Natural killer cell treated with Interleukin-12 subunit alpha and Interleukin-12 subunit beta and Interleukin-15 and Interleukin-18, amount 100 ng/mL, for 72 hours (primary cell): ENCODE measurements at regions not wholly inside any gene's neighbourhood (a gene's known extent, or its start where the extent isn't known, plus 50 kb on each side); places are given as distances from the start of the nearest gene placed in this dataset.

Source experiments
- ATAC-seq, 2 donors: fragments of 150-1000 bp; cut with Tn5 transposase in 1 of 2; sonication (Bioruptor Pico), chemical (Tn5 transposase) in 1 of 2; 2 replicates each; pipeline ENCODE4 v1.10.0; 2021
- DNase-seq: peaks from one replicate; pipeline ENCODE4 v3.0.0; 2022; ENCODE audit warnings: low spot score
- H3K27ac Mint-ChIP-seq, 2 donors: 1 replicate in 1 of 2; 2 replicates in 1 of 2; pipeline ENCODE4 v1.8.0; 2022; ENCODE audit warnings: mixed read lengths in 2 of 2, mild to moderate bottlenecking in 1 of 2, moderate library complexity in 1 of 2
- H3K27me3 Mint-ChIP-seq, 2 donors: 1 replicate in 1 of 2; 2 replicates in 1 of 2; pipeline ENCODE4 v1.8.0; 2022; ENCODE audit warnings: mixed read lengths in 2 of 2
- H3K36me3 Mint-ChIP-seq: one replicate; pipeline ENCODE4 v1.8.0; 2022; ENCODE audit warnings: mixed read lengths
- H3K4me1 Mint-ChIP-seq, 2 donors: 1 replicate in 1 of 2; 2 replicates in 1 of 2; pipeline ENCODE4 v1.8.0; 2022; ENCODE audit warnings: low read depth in 2 of 2, mixed read lengths in 2 of 2, mild to moderate bottlenecking in 1 of 2
- H3K4me3 Mint-ChIP-seq: one replicate; pipeline ENCODE4 v1.8.0; 2022; ENCODE audit warnings: mixed read lengths
- H3K9me3 Mint-ChIP-seq: 2 replicates; pipeline ENCODE4 v1.8.0; 2022; ENCODE audit warnings: mixed read lengths

- Mint-ChIP-seq H3K27ac (no peak overlapping the region), H3K4me3 (no peak overlapping the region), H3K4me1 (no peaks in the 10 kb centered on the region), H3K27me3 (no peaks in the 10 kb centered on the region), H3K36me3 (no peaks in the 10 kb centered on the region), H3K9me3 (peaks cover 14% of the 10 kb centered on the region)
- no peak for DNase-seq
- ATAC-seq: no peak
Observed at GRCh38 chr12:77469578-77470333, 360.9 kb upstream of the NAV3 start.

- no peak for ATAC-seq
- no peaks in the 10 kb centered on the region for H3K4me1 Mint-ChIP-seq
- no peak for DNase-seq
- H3K36me3 Mint-ChIP-seq: peaks cover 4% of the 10 kb centered on the region
- H3K27me3 Mint-ChIP-seq: no peaks in the 10 kb centered on the region
- peaks cover 8% of the 10 kb centered on the region for H3K9me3 Mint-ChIP-seq
- no peak overlapping the region for H3K27ac Mint-ChIP-seq
- H3K4me3 Mint-ChIP-seq: no peak overlapping the region
Observed at GRCh38 chr12:77442633-77443032, 377.3 kb upstream of the E2F7 start.

- ATAC-seq (no peak), DNase-seq (no peak)
- Mint-ChIP-seq H3K4me1 (no peaks in the 10 kb centered on the region), H3K27me3 (no peaks in the 10 kb centered on the region), H3K9me3 (peaks cover 4% of the 10 kb centered on the region), H3K4me3 (no peak overlapping the region), H3K27ac (no peak overlapping the region), H3K36me3 (no peaks in the 10 kb centered on the region)
Observed at GRCh38 chr12:77439749-77440148, 374.4 kb upstream of the E2F7 start.

GRCh38 chr12:77438644-77439043, 373.3 kb upstream of the E2F7 start:
- Mint-ChIP-seq H3K27ac (no peak overlapping the region), H3K4me3 (no peak overlapping the region), H3K36me3 (no peaks in the 10 kb centered on the region), H3K4me1 (no peaks in the 10 kb centered on the region), H3K9me3 (peaks cover 4% of the 10 kb centered on the region), H3K27me3 (no peaks in the 10 kb centered on the region)
- DNase-seq: no peak
- no peak for ATAC-seq

GRCh38 chr12:77437206-77437605, 371.8 kb upstream of the E2F7 start:
- Mint-ChIP-seq H3K27ac (no peak overlapping the region), H3K36me3 (no peaks in the 10 kb centered on the region), H3K9me3 (peaks cover 4% of the 10 kb centered on the region), H3K4me1 (no peaks in the 10 kb centered on the region), H3K4me3 (no peak overlapping the region), H3K27me3 (no peaks in the 10 kb centered on the region)
- DNase-seq: no peak
- ATAC-seq: no peak

GRCh38 chr12:77435446-77436091, 370.2 kb upstream of the E2F7 start:
- Mint-ChIP-seq H3K36me3 (no peaks in the 10 kb centered on the region), H3K9me3 (no peaks in the 10 kb centered on the region)

GRCh38 chr12:77433799-77434198, 368.4 kb upstream of the E2F7 start:
- H3K4me3 Mint-ChIP-seq: no peak overlapping the region
- H3K36me3 Mint-ChIP-seq: no peaks in the 10 kb centered on the region
- no peaks in the 10 kb centered on the region for H3K27me3 Mint-ChIP-seq
- DNase-seq: no peak
- no peak overlapping the region for H3K27ac Mint-ChIP-seq
- ATAC-seq: no peak
- no peaks in the 10 kb centered on the region for H3K9me3 Mint-ChIP-seq
- no peaks in the 10 kb centered on the region for H3K4me1 Mint-ChIP-seq

More at GRCh38 chr12:77435446-77436091, 370.2 kb upstream of the E2F7 start:
- Mint-ChIP-seq H3K27ac (no peak overlapping the region), H3K4me1 (no peaks in the 10 kb centered on the region), H3K27me3 (no peaks in the 10 kb centered on the region), H3K4me3 (no peak overlapping the region)
- no peak for DNase-seq
- ATAC-seq: no peak

GRCh38 chr12:77429426-77429825, 364.1 kb upstream of the E2F7 start:
- ATAC-seq: no peak

GRCh38 chr12:77421152-77421551, 355.8 kb upstream of the E2F7 start:
- H3K27ac Mint-ChIP-seq: no peak overlapping the region
- peaks cover 11% of the 10 kb centered on the region for H3K9me3 Mint-ChIP-seq
- H3K4me1 Mint-ChIP-seq: no peaks in the 10 kb centered on the region
- ATAC-seq: no peak
- DNase-seq: no peak
- H3K4me3 Mint-ChIP-seq: no peak overlapping the region
- no peaks in the 10 kb centered on the region for H3K27me3 Mint-ChIP-seq
- peaks cover under 1% of the 10 kb centered on the region for H3K36me3 Mint-ChIP-seq

More at GRCh38 chr12:77429426-77429825, 364.1 kb upstream of the E2F7 start:
- Mint-ChIP-seq H3K27me3 (no peaks in the 10 kb centered on the region), H3K4me3 (no peak overlapping the region), H3K9me3 (peaks cover 14% of the 10 kb centered on the region), H3K27ac (no peak overlapping the region), H3K36me3 (peaks cover 15% of the 10 kb centered on the region), H3K4me1 (no peaks in the 10 kb centered on the region)
- DNase-seq: no peak

- no peaks in the 10 kb centered on the region for H3K9me3 Mint-ChIP-seq
- H3K4me3 Mint-ChIP-seq: no peak overlapping the region
- H3K36me3 Mint-ChIP-seq: no peaks in the 10 kb centered on the region
Observed at GRCh38 chr12:77409551-77409950, 344.2 kb upstream of the E2F7 start.

GRCh38 chr12:77407931-77408330, 342.6 kb upstream of the E2F7 start:
- H3K36me3 Mint-ChIP-seq: no peaks in the 10 kb centered on the region
- H3K4me3 Mint-ChIP-seq: no peak overlapping the region
- no peaks in the 10 kb centered on the region for H3K27me3 Mint-ChIP-seq
- DNase-seq: no peak
- H3K9me3 Mint-ChIP-seq: no peaks in the 10 kb centered on the region
- no peaks in the 10 kb centered on the region for H3K4me1 Mint-ChIP-seq
- no peak overlapping the region for H3K27ac Mint-ChIP-seq
- ATAC-seq: no peak

More at GRCh38 chr12:77409551-77409950, 344.2 kb upstream of the E2F7 start:
- ATAC-seq (no peak), DNase-seq (no peak)
- Mint-ChIP-seq H3K27ac (no peak overlapping the region), H3K27me3 (no peaks in the 10 kb centered on the region), H3K4me1 (no peaks in the 10 kb centered on the region)

- Mint-ChIP-seq H3K27me3 (no peaks in the 10 kb centered on the region), H3K4me3 (no peak overlapping the region), H3K4me1 (no peaks in the 10 kb centered on the region), H3K27ac (no peak overlapping the region), H3K36me3 (no peaks in the 10 kb centered on the region), H3K9me3 (no peaks in the 10 kb centered on the region)
- no peak for DNase-seq
- ATAC-seq: no peak
Observed at GRCh38 chr12:77406219-77406905, 341.0 kb upstream of the E2F7 start.

GRCh38 chr12:77402716-77403115, 337.3 kb upstream of the E2F7 start:
- no peak overlapping the region for H3K27ac Mint-ChIP-seq
- H3K4me1 Mint-ChIP-seq: no peaks in the 10 kb centered on the region
- no peaks in the 10 kb centered on the region for H3K27me3 Mint-ChIP-seq
- no peaks in the 10 kb centered on the region for H3K9me3 Mint-ChIP-seq
- no peak for DNase-seq
- no peak for ATAC-seq
- H3K4me3 Mint-ChIP-seq: no peak overlapping the region
- H3K36me3 Mint-ChIP-seq: no peaks in the 10 kb centered on the region

GRCh38 chr12:77401770-77402081, 336.4 kb upstream of the E2F7 start:
- no peaks in the 10 kb centered on the region for H3K36me3 Mint-ChIP-seq
- H3K27me3 Mint-ChIP-seq: no peaks in the 10 kb centered on the region
- no peak overlapping the region for H3K4me3 Mint-ChIP-seq
- no peaks in the 10 kb centered on the region for H3K9me3 Mint-ChIP-seq
- DNase-seq (no peak), ATAC-seq (no peak)
- H3K4me1 Mint-ChIP-seq: no peaks in the 10 kb centered on the region
- no peak overlapping the region for H3K27ac Mint-ChIP-seq
